Naive thymus-derived CD4-positive, alpha-beta T cell (primary cell): ENCODE measurements at regions not wholly inside any gene's neighbourhood (a gene's known extent, or its start where the extent isn't known, plus 50 kb on each side); places are given as distances from the start of the nearest gene placed in this dataset.
"Not testable (repeated sequence)": the region's sequence is repeated elsewhere in the genome, so short reads cannot be mapped to it uniquely, and the experiment has no call there.

Experiments used
- ATAC-seq: fragments of 150-1000 bp; cut with Tn5 transposase; 2 replicates; pipeline ENCODE4 v1.10.0; 2021; ENCODE audit warnings: mild to moderate bottlenecking, moderate library complexity
- CTCF ChIA-PET: fragments of 350-600 bp; sonication (Branson Sonifier 250); formaldehyde crosslinking; loops from one replicate; lab custom pipeline; 2021; ENCODE audit warnings: antibody characterized with exemption; lab: Charles Lee
- POLR2A ChIA-PET: fragments of 350-600 bp; sonication (Branson Sonifier 250); formaldehyde crosslinking; loops from one replicate; lab custom pipeline; 2021; ENCODE audit warnings: antibody characterized with exemption, inconsistent platforms; lab: Charles Lee
- DNase-seq, 9 donors: peaks; one replicate each; pipeline versions ENCODE4 v3.0.0 to v3.0.0-alpha.2; 2020 to 2022; ENCODE audit warnings: mixed read lengths in 1 of 9
- H3K27ac ChIP-seq: one replicate; pipeline ENCODE4 v1.7.0; 2013; ENCODE audit warnings: mild to moderate bottlenecking, low read depth, low read length, moderate library complexity
- H3K27me3 ChIP-seq, 2 donors: one replicate each; pipeline ENCODE4 v1.7.0; 2013; ENCODE audit warnings: low read length in 2 of 2, mild to moderate bottlenecking in 2 of 2, moderate library complexity in 2 of 2; ENCODE audit not compliant: control insufficient read depth in 2 of 2, insufficient read depth in 2 of 2
- H3K36me3 ChIP-seq, 3 experiments: 1 replicate in 2 of 3; 2 replicates in 1 of 3; pipeline ENCODE4 v1.7.0; 2013; ENCODE audit warnings: low read length in 3 of 3, mild to moderate bottlenecking in 3 of 3, moderate library complexity in 1 of 3; ENCODE audit not compliant: insufficient read depth in 3 of 3, control insufficient read depth in 2 of 3
- H3K4me1 ChIP-seq, 2 donors: one replicate each; pipeline ENCODE4 v1.7.0; 2013; ENCODE audit warnings: low read length in 2 of 2, mild to moderate bottlenecking in 2 of 2, moderate library complexity in 1 of 2; ENCODE audit not compliant: control insufficient read depth in 2 of 2, insufficient read depth in 2 of 2
- H3K4me3 ChIP-seq: 2 replicates; pipeline ENCODE4 v1.7.0; 2013; ENCODE audit warnings: mild to moderate bottlenecking, low read length
- H3K9me3 ChIP-seq, 3 experiments: 1 replicate in 2 of 3; 2 replicates in 1 of 3; pipeline ENCODE4 v1.7.0; 2013; ENCODE audit warnings: low read length in 3 of 3; ENCODE audit not compliant: control insufficient read depth in 2 of 3
- H3K27ac Mint-ChIP-seq, 9 donors: one replicate each; pipeline ENCODE4 v1.8.0; 2020 to 2022; ENCODE audit warnings: mixed read lengths in 9 of 9, mild to moderate bottlenecking in 8 of 9, moderate library complexity in 5 of 9, inconsistent platforms in 2 of 9
- H3K27me3 Mint-ChIP-seq, 5 donors: one replicate each; pipeline ENCODE4 v1.8.0; 2021 to 2022; ENCODE audit warnings: mixed read lengths in 5 of 5, mild to moderate bottlenecking in 1 of 5
- H3K36me3 Mint-ChIP-seq, 5 donors: one replicate each; pipeline ENCODE4 v1.8.0; 2020 to 2022; ENCODE audit warnings: mixed read lengths in 5 of 5, mild to moderate bottlenecking in 3 of 5, inconsistent platforms in 1 of 5
- H3K4me1 Mint-ChIP-seq, 7 donors: one replicate each; pipeline ENCODE4 v1.8.0; 2020 to 2022; ENCODE audit warnings: mixed read lengths in 7 of 7, mild to moderate bottlenecking in 3 of 7, inconsistent platforms in 1 of 7
- H3K4me3 Mint-ChIP-seq, 10 donors: one replicate each; pipeline ENCODE4 v1.8.0; 2020 to 2022; ENCODE audit warnings: mild to moderate bottlenecking in 10 of 10, mixed read lengths in 10 of 10, moderate library complexity in 6 of 10, inconsistent platforms in 2 of 10
- H3K9me3 Mint-ChIP-seq, 11 donors: one replicate each; pipeline ENCODE4 v1.8.0; 2020 to 2022; ENCODE audit warnings: mixed read lengths in 11 of 11, mild to moderate bottlenecking in 4 of 11, inconsistent platforms in 1 of 11, moderate library complexity in 1 of 11
- intact Hi-C, 2 donors: fragments of 100-400 bp; cut with micrococcal nuclease; formaldehyde crosslinking; loops; one replicate each; pipeline ENCODE4 v1.15.1; 2023

GRCh38 chr4:34412911-34413310, 1831.4 kb downstream of the ARAP2 start:
- H3K4me1 Mint-ChIP-seq: no peaks in the 10 kb centered on the region
- Histone ChIP-seq H3K9me3 (peaks cover 0 to 12% (median 3%) of the 10 kb centered on the region in 3 experiments), H3K4me1 (no peaks in the 10 kb centered on the region), H3K36me3 (no peaks in the 10 kb centered on the region), H3K27me3 (no peaks in the 10 kb centered on the region), H3K4me3 (no peak overlapping the region), H3K27ac (no peak overlapping the region)
- intact Hi-C loops: no loop called here
- no peak overlapping the region for H3K27ac Mint-ChIP-seq
- POLR2A ChIA-PET: no interaction called here
- CTCF ChIA-PET: no interaction called here
- ATAC-seq (no peak), DNase-seq (no peak)
- no peak overlapping the region for H3K4me3 Mint-ChIP-seq
- no peaks in the 10 kb centered on the region for H3K27me3 Mint-ChIP-seq
- peaks cover 0 to 47% (median 19%) of the 10 kb centered on the region in 11 donors for H3K9me3 Mint-ChIP-seq
- peaks cover 0 to 5% (median 0%) of the 10 kb centered on the region in 5 donors for H3K36me3 Mint-ChIP-seq

GRCh38 chr4:34417160-34417559, 1827.2 kb downstream of the ARAP2 start:
- Mint-ChIP-seq H3K4me3 (no peak overlapping the region), H3K36me3 (peaks cover 0 to under 1% (median 0%) of the 10 kb centered on the region in 5 donors), H3K4me1 (no peaks in the 10 kb centered on the region), H3K9me3 (peaks cover 0 to 25% (median 7%) of the 10 kb centered on the region in 11 donors), H3K27ac (no peak overlapping the region), H3K27me3 (no peaks in the 10 kb centered on the region)
- POLR2A ChIA-PET: no interaction called here
- Histone ChIP-seq H3K4me1 (no peaks in the 10 kb centered on the region), H3K9me3 (no peaks in the 10 kb centered on the region), H3K27ac (no peak overlapping the region), H3K4me3 (no peak overlapping the region), H3K27me3 (no peaks in the 10 kb centered on the region), H3K36me3 (no peaks in the 10 kb centered on the region)
- DNase-seq (no peak), ATAC-seq (no peak)
- intact Hi-C loops: no loop called here
- CTCF ChIA-PET: no interaction called here

- no peaks in the 10 kb centered on the region for H3K27me3 ChIP-seq
- intact Hi-C loops: no loop called here
- H3K36me3 ChIP-seq: no peaks in the 10 kb centered on the region
- no peak overlapping the region for H3K4me3 ChIP-seq
- ATAC-seq (no peak), DNase-seq (no peak)
- Mint-ChIP-seq H3K27ac (no peak overlapping the region), H3K4me1 (no peaks in the 10 kb centered on the region), H3K27me3 (no peaks in the 10 kb centered on the region), H3K36me3 (no peaks in the 10 kb centered on the region), H3K4me3 (no peak overlapping the region), H3K9me3 (peaks cover 0 to 11% (median 0%) of the 10 kb centered on the region in 11 donors)
- H3K4me1 ChIP-seq: no peaks in the 10 kb centered on the region
- POLR2A ChIA-PET: no interaction called here
- CTCF ChIA-PET: no interaction called here
- no peak overlapping the region for H3K27ac ChIP-seq
- no peaks in the 10 kb centered on the region for H3K9me3 ChIP-seq
These were observed 1824.4 kb downstream of the ARAP2 start for GRCh38 chr4:34419871-34420270.

GRCh38 chr4:34422472-34423175, 1821.7 kb downstream of the ARAP2 start:
- CTCF ChIA-PET: no interaction called here

GRCh38 chr4:34432706-34433105, 1811.6 kb downstream of the ARAP2 start:
- H3K27ac ChIP-seq: no peak overlapping the region

More at GRCh38 chr4:34422472-34423175, 1821.7 kb downstream of the ARAP2 start:
- H3K4me1 ChIP-seq: no peaks in the 10 kb centered on the region
- intact Hi-C loops: no loop called here
- no peaks in the 10 kb centered on the region for H3K4me1 Mint-ChIP-seq
- ATAC-seq (no peak), DNase-seq (no peak)
- H3K27ac Mint-ChIP-seq: no peak overlapping the region
- H3K9me3 Mint-ChIP-seq: peaks cover 0 to 11% (median 1%) of the 10 kb centered on the region in 11 donors
- no peaks in the 10 kb centered on the region for H3K36me3 Mint-ChIP-seq
- H3K36me3 ChIP-seq: no peaks in the 10 kb centered on the region
- H3K27ac ChIP-seq: no peak overlapping the region
- no peaks in the 10 kb centered on the region for H3K27me3 Mint-ChIP-seq
- no peak overlapping the region for H3K4me3 Mint-ChIP-seq
- H3K9me3 ChIP-seq: no peaks in the 10 kb centered on the region
- no peak overlapping the region for H3K4me3 ChIP-seq
- POLR2A ChIA-PET: no interaction called here
- H3K27me3 ChIP-seq: no peaks in the 10 kb centered on the region

GRCh38 chr4:34434377-34434776, 1809.9 kb downstream of the ARAP2 start:
- H3K4me1 Mint-ChIP-seq, H3K9me3 ChIP-seq, H3K27ac Mint-ChIP-seq, H3K4me1 ChIP-seq, H3K4me3 Mint-ChIP-seq, DNase-seq, intact Hi-C loops, H3K27me3 ChIP-seq, H3K27me3 Mint-ChIP-seq, H3K27ac ChIP-seq, H3K36me3 ChIP-seq, ATAC-seq, CTCF ChIA-PET, H3K36me3 Mint-ChIP-seq, POLR2A ChIA-PET, H3K4me3 ChIP-seq: not testable (repeated sequence)
- peaks cover 0 to 11% (median 1%) of the 10 kb centered on the region in 11 donors for H3K9me3 Mint-ChIP-seq

More at GRCh38 chr4:34432706-34433105, 1811.6 kb downstream of the ARAP2 start:
- no peaks in the 10 kb centered on the region for H3K9me3 ChIP-seq
- DNase-seq (no peak), ATAC-seq (no peak)
- CTCF ChIA-PET: no interaction called here
- H3K4me1 Mint-ChIP-seq: no peaks in the 10 kb centered on the region
- H3K36me3 ChIP-seq: no peaks in the 10 kb centered on the region
- H3K36me3 Mint-ChIP-seq: no peaks in the 10 kb centered on the region
- no peak overlapping the region for H3K4me3 Mint-ChIP-seq
- intact Hi-C loops: no loop called here
- POLR2A ChIA-PET: no interaction called here
- H3K27me3 Mint-ChIP-seq: no peaks in the 10 kb centered on the region
- no peak overlapping the region for H3K4me3 ChIP-seq
- peaks cover 0 to 12% (median 4%) of the 10 kb centered on the region in 11 donors for H3K9me3 Mint-ChIP-seq
- no peaks in the 10 kb centered on the region for H3K4me1 ChIP-seq
- no peaks in the 10 kb centered on the region for H3K27me3 ChIP-seq
- H3K27ac Mint-ChIP-seq: no peak overlapping the region

GRCh38 chr4:34464196-34464595, 1780.1 kb downstream of the ARAP2 start:
- no peaks in the 10 kb centered on the region for H3K27me3 Mint-ChIP-seq
- ChIA-PET POLR2A (no interaction called here), CTCF (no interaction called here)
- H3K4me3 ChIP-seq: no peak overlapping the region
- no peak for DNase-seq
- no peaks in the 10 kb centered on the region for H3K27me3 ChIP-seq
- no peaks in the 10 kb centered on the region for H3K4me1 Mint-ChIP-seq
- H3K9me3 ChIP-seq: no peaks in the 10 kb centered on the region
- no peak for ATAC-seq
- no peaks in the 10 kb centered on the region for H3K36me3 ChIP-seq
- H3K9me3 Mint-ChIP-seq: peaks cover 0 to 10% (median 6%) of the 10 kb centered on the region in 11 donors
- no peak overlapping the region for H3K27ac ChIP-seq
- intact Hi-C loops: no loop called here
- H3K4me1 ChIP-seq: no peaks in the 10 kb centered on the region
- no peak overlapping the region for H3K27ac Mint-ChIP-seq
- H3K4me3 Mint-ChIP-seq: no peak overlapping the region
- H3K36me3 Mint-ChIP-seq: no peaks in the 10 kb centered on the region
